Psoas muscle (tissue), 7 donors: ENCODE measurements at regions not wholly inside any gene's neighbourhood (a gene's known extent, or its start where the extent isn't known, plus 50 kb on each side); places are given as distances from the start of the nearest gene placed in this dataset.

ENCODE experiments used
- ATAC-seq, 4 donors: fragments of 200-7000 bp; cut with Tn5 transposase; one replicate each; pipeline ENCODE4 v1.9.1; 2020; ENCODE audit warnings: moderate library complexity in 3 of 4, mild to moderate bottlenecking in 2 of 4
- DNase-seq, 2 donors: peaks; one replicate each; pipeline ENCODE4 v3.0.0-alpha.2; 2020
- H3K27ac ChIP-seq: fragments of 200-600 bp; one replicate; pipeline ENCODE4 v1.8.0; 2022
- H3K27me3 ChIP-seq, 3 donors: fragments of 200-600 bp in 1 of 3; one replicate each; pipeline versions ENCODE4 v1.6.1 to v1.8.0; 2013 to 2022; ENCODE audit warnings: low read length in 2 of 3, mild to moderate bottlenecking in 2 of 3, moderate library complexity in 1 of 3; ENCODE audit not compliant: insufficient read depth in 3 of 3
- H3K36me3 ChIP-seq, 2 donors: fragments of 200-600 bp in 1 of 2; one replicate each; pipeline versions ENCODE4 v1.6.1 to v1.8.0; 2013 to 2022; ENCODE audit warnings: low read depth in 1 of 2, mild to moderate bottlenecking in 1 of 2, moderate library complexity in 1 of 2; ENCODE audit not compliant: insufficient read depth in 1 of 2
- H3K4me1 ChIP-seq: fragments of 200-600 bp; one replicate; pipeline ENCODE4 v1.8.0; 2022
- H3K4me3 ChIP-seq: fragments of 200-600 bp; one replicate; pipeline ENCODE4 v1.8.0; 2022; ENCODE audit warnings: mild to moderate bottlenecking
- H3K9me3 ChIP-seq: fragments of 200-600 bp; one replicate; pipeline ENCODE4 v1.8.0; 2022
- CTCF ChIP-seq: fragments of 200-600 bp; IDR thresholded peaks from one replicate; pipeline ENCODE4 v1.8.0; 2022; ENCODE audit warnings: antibody characterized with exemption
- WGBS, 3 donors: extraction: QIAGEN DNeasy Blood & Tissue Kit; methylation state at CpG; one replicate each; pipeline versions ENCODE4 v1.1.6 to v1.1.7; 2013; 5-methylcytosine and 5-hydroxymethylcytosine counted together
- intact Hi-C, 2 donors: fragments of 100-400 bp; cut with DNase I; formaldehyde crosslinking; loops; one replicate each; pipeline versions ENCODE4 v1.11.0 to v1.14.2; 2022
- donor health status: healthy with polysubstance abuse.
- donor health status: DM: no; HTN: no; CAD: no; lungs with moderate emphysema.
- donor health status: Bipolar disorder and iron deficiency.
- donor health status: healthy.
- donor health status: DM: yes; HTN: yes; CAD: no.
- donor health status: DM: no; HTN: no; CAD: no.
- donor health status: DM: yes; HTN: yes; CAD: no.

GRCh38 chr12:93079976-93080375 lies 150.9 kb upstream of the EEA1 start:
- TF ChIP-seq CTCF: no peak
- Histone ChIP-seq H3K36me3 (no peaks in the 10 kb centered on the region), H3K27ac (no peak overlapping the region), H3K4me1 (no peaks in the 10 kb centered on the region), H3K4me3 (no peak overlapping the region), H3K27me3 (no peaks in the 10 kb centered on the region), H3K9me3 (no peaks in the 10 kb centered on the region)
- intact Hi-C loops: no loop called here
- ATAC-seq (no peak), DNase-seq (no peak)
- WGBS, 3 donors: 82 to 86% (median 83%) methylated on average over 6 of the region's 6 CpGs

GRCh38 chr12:93080452-93080851 lies 151.4 kb upstream of the EEA1 start:
- intact Hi-C loops: no loop called here

GRCh38 chr12:93080994-93081809 lies 152.1 kb upstream of the EEA1 start:
- intact Hi-C loops: no loop called here
- no peak for TF ChIP-seq CTCF
- ATAC-seq: no peak
- Histone ChIP-seq H3K27me3 (no peaks in the 10 kb centered on the region), H3K4me1 (no peaks in the 10 kb centered on the region), H3K36me3 (no peaks in the 10 kb centered on the region), H3K27ac (no peak overlapping the region), H3K4me3 (no peak overlapping the region), H3K9me3 (peaks cover 5% of the 10 kb centered on the region)
- DNase-seq: no peak
- WGBS, 3 donors: 86 to 93% (median 90%) methylated on average over 10 of the region's 10 CpGs

More at GRCh38 chr12:93080452-93080851, 151.4 kb upstream of the EEA1 start:
- no peaks in the 10 kb centered on the region for H3K36me3 ChIP-seq
- no peak overlapping the region for H3K27ac ChIP-seq
- H3K4me3 ChIP-seq: no peak overlapping the region
- H3K9me3 ChIP-seq: no peaks in the 10 kb centered on the region
- DNase-seq (no peak), ATAC-seq (no peak)
- no peaks in the 10 kb centered on the region for H3K4me1 ChIP-seq
- H3K27me3 ChIP-seq: no peaks in the 10 kb centered on the region
- WGBS, 3 donors: 50 to 83% (median 79%) methylated on average over 2 of the region's 2 CpGs
- TF ChIP-seq CTCF: no peak

GRCh38 chr12:93081810-93082165 lies 152.7 kb upstream of the EEA1 start:
- no peak for TF ChIP-seq CTCF
- Histone ChIP-seq H3K4me3 (no peak overlapping the region), H3K27ac (no peak overlapping the region), H3K4me1 (no peaks in the 10 kb centered on the region), H3K36me3 (no peaks in the 10 kb centered on the region), H3K9me3 (peaks cover 8% of the 10 kb centered on the region), H3K27me3 (no peaks in the 10 kb centered on the region)
- WGBS, 3 donors: 92 to 96% (median 93%) methylated on average over 4 of the region's 4 CpGs
- intact Hi-C loops: no loop called here
- ATAC-seq (no peak), DNase-seq (no peak)
